AG10803 (cell line): ENCODE measurements at regions not wholly inside any gene's neighbourhood (a gene's known extent, or its start where the extent isn't known, plus 50 kb on each side); places are given as distances from the start of the nearest gene placed in this dataset.

ENCODE experiments used
- DNase-seq: peaks from one replicate; pipeline ENCODE4 v3.0.0; 2010; ENCODE audit warnings: low read depth
- H3K4me3 ChIP-seq: 2 replicates; pipeline ENCODE4 v1.5.1; 2011; ENCODE audit warnings: mild to moderate bottlenecking, low read length, control low read depth
- CTCF ChIP-seq: conservative IDR thresholded peaks from 2 replicates; pipeline ENCODE4 v1.5.1; 2011; ENCODE audit warnings: mild to moderate bottlenecking, low read length, control low read depth, inconsistent platforms

GRCh38 chr15:87201986-87202385 lies 1054.6 kb downstream of the NTRK3 start:
- DNase-seq = no peak
- no peak for TF ChIP-seq CTCF
- no peak overlapping the region for H3K4me3 ChIP-seq

GRCh38 chr15:87200149-87200548 lies 1056.4 kb downstream of the NTRK3 start:
- no peak overlapping the region for H3K4me3 ChIP-seq
- no peak for DNase-seq
- no peak for TF ChIP-seq CTCF

GRCh38 chr15:87197981-87198380 lies 1058.6 kb downstream of the NTRK3 start:
- no peak overlapping the region for H3K4me3 ChIP-seq
- no peak for TF ChIP-seq CTCF
- DNase-seq = no peak

GRCh38 chr15:87196498-87196897 lies 1060.0 kb downstream of the NTRK3 start:
- no peak for DNase-seq
- TF ChIP-seq CTCF = no peak
- H3K4me3 ChIP-seq = no peak overlapping the region

- DNase-seq = peak; percentile 6
- no peak for TF ChIP-seq CTCF
These were observed 1063.1 kb downstream of the NTRK3 start for GRCh38 chr15:87193481-87193880.

GRCh38 chr15:87167706-87168105 lies 1088.0 kb downstream of the AGBL1 start:
- no peak for TF ChIP-seq CTCF
- no peak for DNase-seq
- H3K4me3 ChIP-seq = no peak overlapping the region

More at GRCh38 chr15:87193481-87193880, 1063.1 kb downstream of the NTRK3 start:
- H3K4me3 ChIP-seq = no peak overlapping the region

- DNase-seq = no peak
- TF ChIP-seq CTCF = no peak
- H3K4me3 ChIP-seq = no peak overlapping the region
These were observed 1087.4 kb downstream of the AGBL1 start for GRCh38 chr15:87167055-87167454.
